ENCODE measurements at regions not wholly inside any gene's neighbourhood (a gene's known extent, or its start where the extent isn't known, plus 50 kb on each side); places are given as distances from the start of the nearest gene placed in this dataset.
"Not testable (repeated sequence)": the region's sequence is repeated elsewhere in the genome, so short reads cannot be mapped to it uniquely, and the experiment has no call there.

DNA sequence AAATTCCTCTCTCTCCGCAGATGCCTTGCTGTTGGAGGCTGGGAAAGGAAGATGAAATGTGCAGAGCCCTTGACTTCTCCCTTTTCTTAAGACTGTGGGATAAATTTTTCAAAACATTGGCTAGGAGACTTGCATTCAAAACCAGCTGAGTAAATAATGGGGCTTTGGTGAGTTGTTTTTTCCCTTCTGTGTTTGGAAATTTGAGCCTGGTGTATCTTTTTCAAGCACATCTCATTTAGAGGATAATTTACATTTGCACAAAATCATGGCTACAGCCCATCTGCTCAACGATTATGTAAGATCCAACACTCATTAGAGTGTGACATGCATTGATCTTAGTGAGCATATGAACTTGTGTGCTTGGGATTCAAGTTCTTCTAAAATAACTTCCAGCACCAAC lies 112.1 kb upstream of the ATP8B1 start:
- no peak for DNase-seq

DNA sequence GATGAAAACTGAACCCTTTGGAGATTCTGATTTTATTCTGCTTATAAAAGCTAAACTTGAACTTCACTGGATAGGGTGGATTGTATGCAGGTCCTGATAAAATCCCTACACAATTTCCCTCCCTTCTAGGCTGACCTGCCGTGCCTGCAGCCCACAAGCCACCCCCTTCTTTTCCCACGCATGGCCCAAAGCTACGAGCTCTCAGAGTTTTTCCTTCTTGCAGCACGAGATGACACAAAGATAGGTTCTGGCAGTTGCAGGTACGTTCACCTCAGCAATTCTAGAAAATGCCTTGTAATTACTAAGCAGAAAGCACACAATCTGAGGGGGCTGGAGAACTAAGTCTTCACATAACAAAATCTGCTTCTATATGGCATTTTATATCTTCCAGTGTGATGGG lies 110.6 kb upstream of the ATP8B1 start:
- no peak for DNase-seq

DNA sequence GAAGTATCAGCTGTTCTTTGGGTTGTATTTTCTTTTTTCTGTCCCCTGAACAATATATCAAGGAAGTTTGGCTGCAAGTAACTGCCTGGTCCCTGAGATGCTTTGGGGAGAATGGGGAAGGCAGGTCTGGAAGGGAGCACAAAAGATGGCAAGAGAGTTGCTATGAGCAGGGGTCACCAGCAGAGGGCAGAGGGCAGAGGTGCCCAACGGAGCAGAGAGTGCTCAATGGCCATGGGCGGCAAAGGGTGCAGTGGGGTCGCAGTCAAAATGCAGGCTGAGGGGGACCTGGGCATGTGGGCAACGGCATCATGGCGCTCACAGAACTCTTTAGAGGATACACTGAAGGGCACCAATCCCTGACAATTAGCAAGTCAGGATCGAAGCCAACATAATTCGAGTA lies 107.7 kb upstream of the ATP8B1 start:
- no peak for DNase-seq

DNA sequence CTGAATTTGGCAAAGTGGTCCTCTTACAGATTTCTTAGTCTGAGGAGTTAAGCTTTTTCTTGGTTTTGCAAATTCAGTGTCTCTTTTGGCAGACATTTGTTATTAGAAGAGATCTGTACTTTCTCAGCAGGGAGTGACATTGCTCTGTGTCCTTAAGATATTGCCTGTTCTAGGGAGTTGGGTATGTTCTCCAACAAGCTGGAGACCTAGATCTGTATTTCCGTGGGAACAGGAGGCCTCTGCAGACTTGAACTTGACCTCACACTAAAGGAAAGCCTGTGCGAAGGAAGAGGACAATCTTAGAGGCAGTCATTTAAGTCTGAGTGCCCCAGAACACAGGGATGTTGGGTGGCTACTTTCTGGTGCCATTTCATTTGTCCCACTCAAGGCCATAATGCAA lies 107.0 kb upstream of the ATP8B1 start:
- no peak for DNase-seq

DNA sequence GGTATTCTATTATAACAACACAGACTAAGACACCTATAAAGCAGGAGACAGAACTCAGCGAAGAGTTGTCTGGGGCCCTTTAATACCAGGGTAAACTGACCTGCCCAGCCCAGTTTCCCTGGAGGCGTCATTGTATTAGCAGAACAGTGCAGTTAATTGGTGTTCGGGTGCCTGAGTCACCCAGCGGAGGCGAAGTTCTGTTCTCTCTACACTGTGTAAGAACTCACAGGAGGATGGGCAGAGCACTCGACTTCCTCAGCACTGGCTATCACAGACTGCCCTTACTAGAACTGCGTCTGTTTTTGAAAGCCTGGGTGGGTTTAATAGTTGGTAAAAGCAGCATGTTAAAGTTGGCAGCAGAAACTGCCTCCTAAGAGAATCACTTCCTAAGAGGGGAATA lies 106.5 kb upstream of the ATP8B1 start:
- DNase-seq = no peak

DNA sequence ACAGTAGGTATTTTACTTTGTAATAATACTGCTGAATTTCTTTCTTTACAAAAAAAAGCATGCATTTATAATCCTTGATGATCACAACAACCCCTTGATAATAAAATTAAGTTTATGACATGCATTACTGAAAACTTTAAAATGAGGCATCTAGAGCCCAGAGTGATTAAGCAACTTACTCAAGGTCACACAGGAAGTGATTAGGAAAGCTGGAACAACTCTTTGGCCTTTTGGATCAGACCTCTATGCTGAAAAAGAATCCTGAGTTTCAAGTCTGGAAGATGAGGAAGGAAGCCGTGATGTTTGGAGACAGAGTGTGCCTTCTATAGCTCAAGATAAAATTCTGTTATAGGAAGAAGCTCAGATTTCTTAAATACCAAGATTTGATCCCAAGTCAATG lies 105.0 kb upstream of the ATP8B1 start:
- DNase-seq = no peak

DNA sequence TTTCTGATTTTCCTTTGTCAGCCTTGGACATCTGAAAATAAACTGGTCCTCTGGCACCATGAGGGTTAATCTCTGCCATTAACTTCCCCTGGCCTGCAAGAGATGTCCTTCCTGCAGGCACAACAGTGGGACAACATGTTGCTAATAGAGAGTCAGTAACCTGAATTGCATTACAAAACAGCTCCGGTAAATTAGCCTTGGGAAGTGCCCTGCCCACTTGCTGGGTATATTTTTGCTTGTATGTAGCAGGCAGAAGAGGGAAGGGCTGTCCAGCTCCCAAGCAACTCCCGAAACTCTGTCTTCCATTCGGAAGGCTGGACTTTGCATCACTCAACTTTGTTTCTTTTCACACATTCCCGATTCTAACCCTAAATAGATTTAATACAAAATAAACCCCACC lies 104.4 kb upstream of the ATP8B1 start:
- no peak for DNase-seq

DNA sequence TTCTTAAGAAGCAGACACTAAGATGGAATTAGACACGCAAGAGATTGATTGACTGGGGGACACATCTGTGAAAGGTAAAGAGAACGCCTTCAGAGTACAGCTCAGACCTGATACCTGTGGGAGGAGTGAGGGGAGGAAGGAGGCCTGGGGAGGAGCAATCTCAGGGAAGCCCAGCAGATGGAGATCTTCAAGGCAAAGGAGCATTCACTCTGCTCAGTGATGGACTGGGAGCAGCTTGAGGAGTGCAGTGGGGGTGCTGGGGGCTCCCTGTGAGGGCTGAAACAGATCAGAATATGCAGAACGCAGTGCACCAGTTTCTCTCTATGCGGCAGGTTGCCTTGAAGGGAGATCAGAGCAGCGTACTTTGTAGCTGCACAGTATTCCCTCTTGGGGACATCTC lies 103.7 kb upstream of the ATP8B1 start:
- DNase-seq = no peak

DNA sequence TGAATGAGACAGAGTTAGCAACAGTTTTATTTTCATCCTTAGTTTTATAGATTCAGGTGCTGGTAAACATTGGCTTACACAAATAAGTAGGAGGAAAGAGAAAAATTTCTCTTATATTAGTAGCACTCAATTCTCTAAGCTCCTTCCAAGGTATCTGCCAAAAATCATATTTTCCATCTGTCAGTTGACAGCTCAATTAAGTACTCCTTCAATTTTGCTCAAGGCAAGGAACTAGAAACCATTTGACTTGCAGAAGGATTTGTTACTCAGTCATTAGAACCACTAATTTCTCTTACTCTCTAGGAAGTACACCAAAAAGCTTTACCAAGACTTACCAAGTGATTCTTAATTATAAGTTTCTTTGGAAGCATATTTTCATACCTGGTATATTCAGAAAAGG lies 101.4 kb upstream of the ATP8B1 start:
- DNase-seq = no peak

DNA sequence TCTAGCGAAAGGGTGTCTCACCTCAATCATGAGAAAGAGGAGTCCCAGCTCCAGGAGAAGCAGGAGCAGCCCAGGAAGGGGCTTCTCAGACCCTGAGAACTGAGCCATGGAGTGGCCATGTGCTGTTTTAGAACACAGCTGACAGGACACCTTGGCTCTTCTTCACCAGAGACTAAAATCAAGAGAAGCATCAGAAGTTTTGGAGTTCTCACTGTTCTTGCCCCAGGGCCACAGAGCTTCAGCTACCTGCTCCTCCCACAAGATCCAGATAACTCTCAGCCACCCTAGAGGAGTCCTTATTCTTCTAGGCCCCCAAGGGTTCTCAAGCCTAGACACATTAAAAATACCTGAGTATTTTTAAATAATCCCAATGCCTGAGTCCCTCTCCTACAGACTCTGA lies 99.6 kb upstream of the ATP8B1 start:
- DNase-seq = no peak

DNA sequence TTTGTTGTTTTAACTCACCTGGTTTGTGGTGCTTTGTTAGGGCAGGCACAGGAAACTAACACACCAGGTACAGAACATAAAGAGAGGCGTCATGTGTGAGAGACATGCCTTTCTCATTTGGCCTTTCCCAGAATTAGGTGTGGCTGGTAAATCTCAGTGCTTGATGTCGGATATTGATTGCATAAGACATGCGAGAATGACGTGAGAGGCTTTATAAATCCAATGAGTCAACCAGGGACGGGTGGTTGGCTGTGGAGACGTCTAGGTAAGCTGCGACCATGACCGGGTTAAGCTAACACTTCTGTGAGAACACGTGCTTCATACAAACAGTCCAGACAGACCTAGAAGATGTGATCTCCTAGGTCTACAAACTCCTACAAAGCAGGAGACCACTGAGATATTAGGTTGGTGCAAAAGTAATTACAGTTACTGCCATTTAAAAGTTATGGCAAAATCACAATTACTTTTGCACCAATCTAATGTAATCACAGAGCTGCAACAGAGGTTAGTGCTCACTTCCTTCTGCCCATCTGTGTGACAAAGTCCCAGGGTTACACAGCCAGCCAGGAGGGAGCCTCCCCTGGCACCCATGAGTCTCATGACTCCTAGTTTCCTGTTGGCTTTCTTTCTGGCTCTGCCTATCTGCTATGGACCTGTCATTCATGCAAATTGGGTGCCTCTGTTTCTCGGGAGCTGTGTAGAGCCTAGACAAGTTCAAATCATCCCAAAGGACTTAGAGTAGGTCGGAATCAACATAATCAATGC lies 98.9 kb upstream of the ATP8B1 start:
- no peak for DNase-seq

DNA sequence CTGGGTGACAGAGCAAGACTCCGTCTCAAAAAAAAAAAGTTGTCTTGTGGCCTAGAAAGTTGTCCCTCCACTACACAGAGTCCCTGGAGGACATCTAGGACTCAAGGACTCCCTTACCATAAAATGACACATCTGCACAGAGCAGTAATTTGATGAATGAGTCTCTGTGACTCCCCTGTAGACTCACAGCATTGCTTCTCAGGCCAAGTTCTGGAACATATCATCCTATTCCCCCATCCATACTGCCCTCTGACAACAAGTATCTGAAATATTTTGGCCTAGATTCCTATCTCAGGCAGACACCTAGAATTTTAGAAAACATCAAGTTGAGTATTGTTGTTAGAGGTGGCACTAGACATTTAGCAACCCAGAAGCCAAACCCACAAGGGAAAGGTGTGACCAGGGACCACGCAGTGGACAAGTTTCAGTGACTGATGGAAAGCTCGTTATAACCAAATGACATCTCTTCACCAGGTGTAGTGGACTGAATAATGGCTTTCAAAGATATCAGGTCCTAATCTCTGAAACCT lies 97.9 kb upstream of the ATP8B1 start:
- no peak for DNase-seq

DNA sequence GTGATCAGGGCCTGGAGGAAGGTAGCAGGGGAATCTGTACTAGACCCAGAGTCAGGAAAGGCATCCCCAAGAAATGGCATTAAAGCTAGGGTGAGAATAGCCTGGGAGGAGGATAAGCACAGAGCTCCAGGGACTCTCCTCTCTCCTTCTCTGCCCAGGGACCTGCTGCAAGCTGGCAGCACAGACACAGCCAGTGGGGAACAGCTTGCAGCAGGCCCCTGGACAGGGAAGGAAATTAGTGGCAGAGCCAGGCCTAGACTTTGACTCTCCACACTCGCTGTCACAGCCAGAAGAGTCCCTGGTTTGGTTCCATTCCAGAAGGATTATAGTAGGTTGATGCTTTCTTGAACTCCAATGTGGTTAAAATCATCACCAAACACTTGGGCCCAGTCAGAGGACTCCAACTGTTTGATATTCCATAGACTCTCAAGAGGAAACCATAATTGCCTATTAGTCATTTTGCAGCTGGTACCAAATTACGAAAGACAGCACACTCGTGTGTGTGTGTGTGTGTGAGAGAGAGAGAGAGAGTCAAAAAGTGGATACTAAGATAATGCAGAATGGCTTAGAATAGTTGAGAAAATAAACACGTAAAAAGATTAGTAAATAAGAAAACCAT lies 95.5 kb upstream of the ATP8B1 start:
- DNase-seq = no peak

DNA sequence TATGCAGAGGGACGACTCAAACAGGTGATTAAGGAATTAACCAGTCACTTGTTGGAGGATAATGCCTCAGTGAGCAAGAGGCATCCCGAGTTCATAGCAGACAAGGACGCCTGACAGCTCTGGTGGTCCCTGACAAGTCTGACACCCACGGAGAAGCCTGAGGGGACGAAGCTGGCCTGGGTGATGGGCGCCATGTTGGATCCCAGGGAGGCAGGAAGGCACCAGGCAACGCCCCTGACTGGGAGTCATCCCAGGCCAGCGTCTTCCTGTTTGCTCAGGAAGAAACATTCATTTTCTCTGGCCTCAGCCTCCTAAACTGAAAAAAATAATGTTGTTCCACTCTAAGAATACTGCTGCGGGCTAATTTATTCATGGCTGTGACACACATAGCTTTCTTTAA lies 92.1 kb upstream of the ATP8B1 start:
- DNase-seq = no peak

DNA sequence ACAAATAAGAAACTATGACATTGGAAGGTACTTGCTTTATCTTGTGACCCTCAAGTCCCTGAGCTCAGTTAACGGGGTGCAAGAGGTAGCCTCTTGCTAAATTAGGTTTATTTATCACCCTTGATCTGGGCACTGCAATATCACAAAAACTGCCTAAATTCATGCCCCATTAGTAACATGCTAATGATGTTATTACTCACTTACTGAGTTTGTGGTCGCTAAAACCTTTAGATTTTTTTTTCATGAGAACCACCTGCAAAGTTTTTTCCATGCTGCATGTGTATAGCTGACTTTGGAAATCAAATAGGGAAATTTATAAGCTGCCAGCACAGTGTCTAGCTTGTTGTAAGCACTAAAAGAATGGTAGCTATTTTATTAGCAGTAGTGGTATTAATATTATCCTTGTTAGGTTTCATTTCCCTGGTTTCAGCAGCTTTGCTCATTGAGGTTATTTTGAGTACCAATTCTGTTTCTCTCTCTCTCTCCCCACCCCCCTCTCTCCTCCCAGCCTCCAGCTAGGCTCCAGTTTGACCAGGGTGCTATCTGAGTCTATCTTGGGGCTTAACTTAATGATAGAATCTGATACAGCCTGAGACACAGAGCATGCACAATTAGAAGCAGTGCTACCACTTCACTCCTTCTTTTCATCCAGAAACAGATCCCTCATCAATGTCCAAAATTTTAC lies 88.7 kb upstream of the ATP8B1 start:
- DNase-seq = no peak

DNA sequence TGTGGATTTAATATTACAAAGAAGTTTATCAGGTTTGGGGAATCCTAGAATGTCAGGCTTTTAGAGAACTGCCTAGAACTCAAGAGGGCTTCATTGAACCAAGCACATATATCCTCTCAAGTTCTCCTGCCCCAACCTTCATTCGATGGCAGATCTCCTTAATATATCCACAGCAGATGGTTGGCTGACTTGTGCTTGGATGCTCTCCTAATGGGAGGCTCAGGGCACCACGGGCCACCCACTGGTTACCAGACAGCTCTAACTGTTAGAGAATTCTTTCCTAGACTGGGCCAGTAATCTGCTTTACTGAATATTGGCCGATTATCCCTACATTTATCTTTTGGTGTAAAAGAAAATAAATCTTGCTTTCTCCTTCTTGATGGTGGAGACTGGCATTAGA lies 87.2 kb upstream of the ATP8B1 start:
- no peak for DNase-seq

DNA sequence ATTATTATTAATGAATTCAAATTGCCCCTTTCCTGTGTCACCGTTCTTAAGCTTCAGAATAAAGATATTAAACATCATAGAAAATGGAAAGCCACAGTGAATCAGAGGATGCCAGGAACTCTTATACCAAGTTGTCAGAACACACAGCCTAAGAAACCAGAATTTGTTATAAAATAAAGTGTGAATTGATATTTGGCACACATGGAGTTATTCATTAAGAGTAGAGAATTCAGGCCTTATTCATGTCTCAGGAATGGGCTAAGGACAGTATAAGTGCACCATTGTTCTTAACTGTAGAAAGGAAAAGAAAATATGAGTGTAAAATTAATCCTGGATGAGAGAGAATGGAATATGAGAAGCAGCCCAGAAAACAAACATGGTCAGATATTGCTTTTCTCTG lies 86.7 kb upstream of the ATP8B1 start:
- no peak for DNase-seq

DNA sequence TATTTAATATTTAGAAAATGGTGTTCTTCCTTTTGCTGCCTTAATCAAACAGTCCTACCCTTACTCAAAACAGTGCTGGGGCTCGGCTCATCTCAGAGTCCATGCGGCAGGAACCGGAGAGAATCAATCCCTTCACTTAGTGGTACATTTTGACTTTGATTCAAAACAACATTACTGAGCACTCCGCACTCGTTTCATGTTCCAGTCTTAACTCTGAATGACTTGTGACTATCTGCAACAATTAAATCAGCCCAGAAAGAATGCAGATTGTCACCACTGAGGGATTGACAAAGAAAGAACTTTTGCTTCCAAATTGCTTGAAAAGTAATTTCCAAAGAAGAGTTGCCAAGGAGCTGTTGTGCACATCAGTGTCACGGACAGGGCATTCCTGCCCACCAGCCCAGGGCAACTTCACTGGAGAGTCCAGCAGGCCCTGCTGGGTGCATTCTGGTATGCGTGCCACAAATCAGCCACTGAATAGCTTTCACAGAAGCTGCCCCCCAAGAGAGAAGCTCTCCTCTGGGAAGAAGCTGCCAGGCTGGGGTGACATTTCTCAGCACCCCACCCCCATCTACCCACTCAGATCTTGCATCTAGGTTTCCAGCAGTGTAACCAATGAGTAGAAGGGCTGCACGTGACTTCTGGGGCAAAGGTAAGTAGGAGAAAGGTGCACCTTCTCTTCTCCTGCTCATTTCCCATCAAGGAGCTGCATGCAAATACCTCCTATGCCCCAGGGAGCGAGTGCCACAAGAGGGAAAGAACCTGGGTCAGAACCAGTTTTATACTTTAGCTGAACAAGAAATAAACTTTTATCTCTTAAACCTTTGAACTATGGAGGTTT lies 84.6 kb upstream of the ATP8B1 start:
- no peak for DNase-seq

DNA sequence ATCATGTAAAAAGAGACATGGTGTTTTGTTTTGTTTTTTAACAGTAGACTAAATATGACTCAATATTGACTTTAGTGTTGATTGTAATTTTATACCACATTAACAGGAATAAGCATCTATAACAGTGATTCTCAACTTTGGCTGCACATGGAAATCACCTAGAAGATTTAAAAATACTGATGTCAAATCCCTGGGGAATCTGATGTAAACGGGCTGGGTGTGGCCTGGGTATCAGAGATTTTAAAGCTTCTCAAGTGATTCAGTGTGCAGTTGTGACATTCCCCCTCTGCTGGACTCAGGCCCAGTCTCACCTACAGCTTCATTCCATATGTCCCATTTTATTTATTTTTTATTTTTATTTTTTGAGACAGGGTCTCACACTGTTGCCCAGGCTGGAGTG lies 82.8 kb upstream of the ATP8B1 start:
- DNase-seq = no peak

DNA sequence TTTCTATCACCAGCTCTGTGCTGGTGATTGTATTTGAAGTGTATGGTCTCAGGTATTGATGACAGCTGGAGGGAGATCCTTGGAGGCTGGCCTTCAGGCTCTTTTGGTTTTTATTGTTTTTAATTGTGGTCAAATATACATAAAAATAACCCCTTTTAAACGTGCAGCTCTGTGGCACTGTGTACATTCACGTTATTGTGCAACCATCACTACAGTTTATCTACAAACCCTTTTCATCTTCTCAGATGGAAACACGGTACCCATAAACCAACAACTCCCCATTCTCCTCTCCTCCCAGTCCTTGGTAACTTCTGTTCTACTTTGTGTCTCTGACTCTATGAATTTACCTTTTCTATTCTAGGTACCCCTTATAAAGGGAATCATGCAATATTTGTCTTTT lies 79.3 kb upstream of the ATP8B1 start:
- DNase-seq = no peak

DNA sequence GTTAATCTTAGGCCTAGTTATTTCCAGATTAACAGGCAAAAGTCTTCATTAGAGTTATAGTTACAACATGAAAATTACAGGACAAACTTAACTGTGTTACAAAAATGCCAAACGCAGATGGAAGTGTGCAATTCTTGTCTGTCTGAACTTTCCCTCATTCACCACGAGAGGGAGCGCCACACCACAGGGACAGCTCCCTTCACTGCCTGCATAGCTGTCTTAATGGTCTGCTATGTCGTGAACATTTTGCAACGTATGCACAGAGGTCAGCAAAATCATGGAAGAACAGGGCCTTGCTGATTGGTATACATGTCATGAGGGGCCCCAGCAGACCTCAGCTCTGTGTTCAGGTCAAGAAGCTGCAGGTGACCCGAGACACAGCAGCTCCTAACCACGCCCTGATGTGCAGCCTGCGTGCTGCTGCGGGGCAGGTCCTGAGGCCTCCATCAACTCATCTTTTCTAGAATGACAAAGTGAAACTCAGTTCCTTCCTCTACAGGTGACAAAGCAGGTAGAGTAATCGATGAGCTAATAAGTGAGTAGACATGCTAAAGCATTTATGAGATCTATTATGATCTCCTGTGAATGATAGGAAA lies 78.8 kb upstream of the ATP8B1 start:
- DNase-seq = peak; percentile 10

DNA sequence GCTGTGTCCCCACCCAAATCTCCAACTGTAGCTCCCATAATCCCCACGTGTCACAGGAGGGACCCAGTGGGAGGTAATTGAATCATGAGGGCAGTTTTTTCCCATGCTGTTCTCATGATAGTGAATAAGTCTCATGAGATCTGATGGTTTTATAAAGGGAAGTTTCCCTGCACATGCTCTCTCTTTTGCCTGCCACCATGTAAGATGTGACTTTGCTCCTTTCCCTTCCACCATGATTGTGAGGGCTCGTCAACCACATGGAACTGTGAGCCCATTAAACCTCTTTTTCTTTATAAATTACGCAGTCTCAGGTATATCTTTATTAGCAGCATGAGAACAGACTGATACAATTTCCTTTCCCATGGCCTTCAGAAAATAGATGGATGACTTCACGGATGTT lies 76.8 kb upstream of the ATP8B1 start:
- DNase-seq = not testable (repeated sequence)

DNA sequence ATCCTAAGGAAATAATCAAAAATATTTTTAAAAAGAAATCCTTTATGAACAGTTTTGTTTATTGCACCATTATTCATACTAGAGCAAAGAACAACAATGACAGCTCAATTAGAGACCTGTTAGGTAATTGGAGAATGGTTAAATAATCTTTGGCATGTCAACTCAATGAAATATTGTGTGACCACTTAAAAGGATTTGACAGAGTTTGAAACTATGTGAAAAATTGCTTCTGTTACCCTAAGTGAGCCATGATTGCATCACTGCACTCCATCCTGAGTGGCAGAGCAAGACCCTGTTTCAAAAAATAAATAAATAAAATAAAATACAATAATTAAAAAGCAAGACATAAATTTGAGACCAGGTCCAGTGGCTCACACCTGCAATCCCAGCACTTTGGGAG lies 66.1 kb upstream of the ATP8B1 start:
- DNase-seq = no peak

All from KG1 (cell line).